Activated naive CD8-positive, alpha-beta T cell treated with anti-CD3 and anti-CD28 coated beads, Interleukin-2, amount 50 U/mL, for 16 hours (primary cell): ENCODE measurements at regions not wholly inside any gene's neighbourhood (a gene's known extent, or its start where the extent isn't known, plus 50 kb on each side); places are given as distances from the start of the nearest gene placed in this dataset.
A peak's percentile ranks its signal among the peaks of the same experiment; 100 is the strongest.
"Not testable (repeated sequence)": the region's sequence is repeated elsewhere in the genome, so short reads cannot be mapped to it uniquely, and the experiment has no call there.

ENCODE experiments used
- DNase-seq: peaks from one replicate; pipeline ENCODE4 v3.0.0-alpha.2; 2020; ENCODE audit warnings: low read depth, low spot score

- no peak for DNase-seq
Observed at GRCh38 chr7:65317372-65317771, 56.3 kb upstream of the ZNF92 start.

- no peak for DNase-seq
Observed at GRCh38 chr7:65310761-65311160, 62.9 kb upstream of the ZNF92 start.

GRCh38 chr7:65308300-65308678 is 65.4 kb upstream of the ZNF92 start:
- DNase-seq: no peak

GRCh38 chr7:65307651-65308299 is 65.9 kb upstream of the ZNF92 start:
- peak; percentile 18 for DNase-seq

- no peak for DNase-seq
Observed at GRCh38 chr7:65304175-65304574, 69.5 kb upstream of the ZNF92 start.

GRCh38 chr7:65302883-65303282 is 70.8 kb upstream of the ZNF92 start:
- no peak for DNase-seq

GRCh38 chr7:65301007-65301406 is 72.6 kb upstream of the ZNF92 start:
- no peak for DNase-seq

GRCh38 chr7:65295409-65295808 is 78.2 kb upstream of the ZNF92 start:
- DNase-seq: no peak

GRCh38 chr7:65290340-65290739 is 83.3 kb upstream of the ZNF92 start:
- not testable (repeated sequence) for DNase-seq

GRCh38 chr7:65287023-65287422 is 86.6 kb upstream of the ZNF92 start:
- no peak for DNase-seq

- DNase-seq: no peak
Observed at GRCh38 chr7:65285906-65286864, 87.5 kb upstream of the ZNF92 start.

GRCh38 chr7:65285241-65285640 is 88.4 kb upstream of the ZNF92 start:
- DNase-seq: not testable (repeated sequence)

- DNase-seq: no peak
Observed at GRCh38 chr7:65279795-65280194, 93.9 kb upstream of the ZNF92 start.

GRCh38 chr7:65276822-65277221 is 96.8 kb upstream of the ZNF92 start:
- no peak for DNase-seq

GRCh38 chr7:65271502-65271901 is 102.2 kb upstream of the ZNF92 start:
- not testable (repeated sequence) for DNase-seq

GRCh38 chr7:65269150-65269856 is 104.4 kb upstream of the ZNF92 start:
- DNase-seq: no peak

- DNase-seq: no peak
Observed at GRCh38 chr7:65268782-65269149, 104.9 kb upstream of the ZNF92 start.

GRCh38 chr7:65265933-65266519 is 107.6 kb upstream of the ZNF92 start:
- DNase-seq: no peak

- no peak for DNase-seq
Observed at GRCh38 chr7:65264258-65264657, 109.4 kb upstream of the ZNF92 start.

GRCh38 chr7:65260673-65261072 is 113.0 kb upstream of the ZNF92 start:
- not testable (repeated sequence) for DNase-seq

- not testable (repeated sequence) for DNase-seq
Observed at GRCh38 chr7:65259864-65260525, 113.7 kb upstream of the ZNF92 start.
